ENCODE measurements at regions not wholly inside any gene's neighbourhood (a gene's known extent, or its start where the extent isn't known, plus 50 kb on each side); places are given as distances from the start of the nearest gene placed in this dataset.

DNA sequence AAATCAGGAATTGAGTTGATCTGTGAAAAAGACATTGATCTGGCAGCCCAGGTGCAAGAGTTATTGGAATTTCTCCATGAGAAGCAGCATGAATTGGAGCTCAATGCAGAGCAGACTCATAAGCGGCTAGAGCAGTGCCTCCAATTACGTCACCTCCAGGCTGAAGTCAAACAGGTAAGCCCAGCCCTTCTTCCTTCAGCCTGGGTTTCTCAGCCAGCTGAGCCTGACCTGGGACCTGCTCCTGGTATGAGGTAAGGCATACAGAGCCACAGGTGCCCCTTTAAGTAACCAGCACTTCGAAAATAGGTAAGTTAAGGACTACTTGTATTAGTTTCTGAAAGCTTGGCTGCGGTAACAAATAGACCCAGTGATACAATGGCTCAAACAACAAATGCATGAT is 307.4 kb upstream of the UMPS start:
- no peak overlapping the region for H3K4me3 ChIP-seq (ENCODE audit: control insufficient read depth, low read depth, low read length)
- TF ChIP-seq, protein P1, sequence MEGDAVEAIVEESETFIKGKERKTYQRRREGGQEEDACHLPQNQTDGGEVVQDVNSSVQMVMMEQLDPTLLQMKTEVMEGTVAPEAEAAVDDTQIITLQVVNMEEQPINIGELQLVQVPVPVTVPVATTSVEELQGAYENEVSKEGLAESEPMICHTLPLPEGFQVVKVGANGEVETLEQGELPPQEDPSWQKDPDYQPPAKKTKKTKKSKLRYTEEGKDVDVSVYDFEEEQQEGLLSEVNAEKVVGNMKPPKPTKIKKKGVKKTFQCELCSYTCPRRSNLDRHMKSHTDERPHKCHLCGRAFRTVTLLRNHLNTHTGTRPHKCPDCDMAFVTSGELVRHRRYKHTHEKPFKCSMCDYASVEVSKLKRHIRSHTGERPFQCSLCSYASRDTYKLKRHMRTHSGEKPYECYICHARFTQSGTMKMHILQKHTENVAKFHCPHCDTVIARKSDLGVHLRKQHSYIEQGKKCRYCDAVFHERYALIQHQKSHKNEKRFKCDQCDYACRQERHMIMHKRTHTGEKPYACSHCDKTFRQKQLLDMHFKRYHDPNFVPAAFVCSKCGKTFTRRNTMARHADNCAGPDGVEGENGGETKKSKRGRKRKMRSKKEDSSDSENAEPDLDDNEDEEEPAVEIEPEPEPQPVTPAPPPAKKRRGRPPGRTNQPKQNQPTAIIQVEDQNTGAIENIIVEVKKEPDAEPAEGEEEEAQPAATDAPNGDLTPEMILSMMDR (IDR thresholded peaks at IDR 0.05; ENCODE audit: control insufficient read depth, insufficient read depth, low read depth, low read length, missing control alignments): no peak
- no peak for DNase-seq (ENCODE audit: low read depth)

DNA sequence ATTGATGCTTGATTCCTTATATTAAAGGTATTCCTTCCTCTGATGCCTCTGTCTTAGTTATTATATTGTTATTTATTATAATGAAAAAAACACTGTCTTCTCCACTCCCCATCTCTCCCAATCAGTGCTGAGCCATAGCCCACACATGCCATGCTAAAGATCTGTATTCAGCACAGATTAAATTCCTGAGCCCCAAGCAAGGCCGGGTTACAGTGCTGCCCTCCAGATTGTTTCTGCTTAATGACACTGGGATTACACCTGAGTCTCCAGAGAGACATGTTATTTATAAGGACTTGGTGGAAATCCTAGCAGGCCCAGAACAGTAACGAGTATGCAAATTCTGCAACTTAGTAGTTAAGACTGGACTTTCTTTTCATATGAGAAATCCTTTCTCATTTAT is 305.9 kb upstream of the UMPS start:
- H3K4me3 ChIP-seq (ENCODE audit: control insufficient read depth, low read depth, low read length): no peak overlapping the region
- TF ChIP-seq, protein P1 (IDR thresholded peaks at IDR 0.05; ENCODE audit: control insufficient read depth, insufficient read depth, low read depth, low read length, missing control alignments): no peak
- no peak for DNase-seq (ENCODE audit: low read depth)

DNA sequence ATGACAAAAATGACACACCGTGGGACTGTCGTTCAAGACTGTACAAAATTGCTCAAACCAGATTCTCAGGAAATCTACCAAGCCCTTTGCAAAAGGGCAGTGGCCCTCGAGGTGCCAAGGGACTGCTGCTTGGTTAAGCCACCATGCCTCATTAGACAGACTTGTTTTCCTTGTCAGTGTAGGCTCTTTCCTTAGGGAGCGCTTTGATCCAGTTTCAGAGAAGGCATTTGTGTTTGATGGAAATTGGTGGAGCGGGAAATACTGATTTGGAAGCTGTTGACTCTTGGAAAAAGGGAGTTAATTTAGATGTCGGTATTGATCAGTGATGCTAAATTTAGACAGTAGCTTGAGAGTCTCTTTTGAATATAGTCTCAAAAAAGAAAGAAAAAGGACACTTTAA is 304.3 kb upstream of the UMPS start:
- no peak for DNase-seq (ENCODE audit: low read depth)
- TF ChIP-seq, protein P1 (IDR thresholded peaks at IDR 0.05; ENCODE audit: control insufficient read depth, insufficient read depth, low read depth, low read length, missing control alignments): no peak

DNA sequence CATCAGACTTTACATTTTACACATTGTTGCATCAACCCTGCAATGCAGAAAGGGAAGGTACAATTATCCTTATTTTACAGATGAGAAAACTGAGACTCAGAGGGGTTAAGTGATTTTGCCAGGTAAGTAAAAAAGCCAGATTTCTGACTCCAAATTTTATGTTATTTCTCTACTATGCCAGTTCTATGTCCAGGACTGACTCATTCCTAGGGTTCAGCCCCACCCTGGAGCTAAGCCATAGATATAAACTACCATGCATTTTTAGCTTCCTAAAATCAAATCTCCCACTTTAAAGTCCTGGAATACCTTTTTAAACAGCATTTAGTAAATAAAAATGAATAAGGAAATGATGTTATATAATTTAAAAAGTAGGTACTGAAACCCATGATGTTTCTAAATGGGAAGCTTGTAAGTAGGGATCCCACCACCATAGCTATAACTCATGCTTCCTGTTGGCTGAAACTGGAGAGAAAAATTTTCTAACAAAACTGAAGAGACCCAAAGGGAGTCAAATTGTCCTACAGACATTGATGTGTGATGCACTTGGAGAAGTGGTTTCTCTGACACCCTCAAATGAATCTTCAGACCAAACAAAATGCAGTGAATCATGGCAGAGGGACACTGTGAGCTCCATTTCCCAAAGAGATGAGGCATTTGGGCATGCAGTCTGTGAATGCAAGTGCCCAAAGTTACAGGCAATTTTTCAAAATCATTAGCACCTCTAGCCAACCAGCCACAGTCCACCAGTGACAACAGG is 301.7 kb upstream of the UMPS start:
- DNase-seq (ENCODE audit: low read depth): no peak
- no peak overlapping the region for H3K4me3 ChIP-seq (ENCODE audit: control insufficient read depth, low read depth, low read length)

More for the DNA sequence above, 304.3 kb upstream of the UMPS start:
- H3K4me3 ChIP-seq (ENCODE audit: control insufficient read depth, low read depth, low read length): no peak overlapping the region

DNA sequence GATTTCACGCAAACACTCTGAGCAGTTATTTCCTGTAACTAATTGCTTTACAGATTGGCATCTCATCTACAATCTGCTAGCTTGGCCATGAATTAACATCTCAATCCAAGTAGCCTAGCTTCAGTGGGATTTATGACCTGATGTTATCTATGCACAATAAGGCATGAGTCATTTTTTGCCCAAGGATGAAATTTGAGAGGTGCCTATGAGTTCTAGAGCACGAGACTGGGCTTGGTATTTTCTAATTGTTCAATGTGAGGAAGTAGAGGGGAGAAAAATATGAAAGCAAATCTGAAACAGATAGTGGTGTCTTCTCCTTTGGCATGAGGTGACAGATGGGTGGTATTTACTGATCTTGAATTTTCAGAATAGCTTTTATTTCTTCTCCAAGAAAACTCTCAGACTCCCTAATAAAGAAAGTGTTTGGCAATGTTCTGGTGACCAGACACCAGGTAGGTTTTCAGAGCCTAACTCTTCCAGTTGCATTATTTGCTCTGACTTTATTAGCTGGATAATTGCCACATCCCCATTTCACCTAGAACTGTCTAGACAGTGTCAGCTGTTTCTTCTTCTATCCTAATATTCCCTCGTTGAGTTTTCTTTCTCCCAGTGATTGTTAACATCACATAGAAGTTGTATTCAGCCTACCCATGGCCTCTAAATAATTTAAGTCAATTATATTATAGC is 301.0 kb upstream of the UMPS start:
- DNase-seq (ENCODE audit: low read depth): peak; percentile 33
- H3K4me3 ChIP-seq (ENCODE audit: control insufficient read depth, low read depth, low read length): no peak overlapping the region
- TF ChIP-seq, protein P1 (IDR thresholded peaks at IDR 0.05; ENCODE audit: control insufficient read depth, insufficient read depth, low read depth, low read length, missing control alignments): no peak

More for the DNA sequence above, 301.7 kb upstream of the UMPS start:
- TF ChIP-seq, protein P1 (IDR thresholded peaks at IDR 0.05; ENCODE audit: control insufficient read depth, insufficient read depth, low read depth, low read length, missing control alignments): no peak

DNA sequence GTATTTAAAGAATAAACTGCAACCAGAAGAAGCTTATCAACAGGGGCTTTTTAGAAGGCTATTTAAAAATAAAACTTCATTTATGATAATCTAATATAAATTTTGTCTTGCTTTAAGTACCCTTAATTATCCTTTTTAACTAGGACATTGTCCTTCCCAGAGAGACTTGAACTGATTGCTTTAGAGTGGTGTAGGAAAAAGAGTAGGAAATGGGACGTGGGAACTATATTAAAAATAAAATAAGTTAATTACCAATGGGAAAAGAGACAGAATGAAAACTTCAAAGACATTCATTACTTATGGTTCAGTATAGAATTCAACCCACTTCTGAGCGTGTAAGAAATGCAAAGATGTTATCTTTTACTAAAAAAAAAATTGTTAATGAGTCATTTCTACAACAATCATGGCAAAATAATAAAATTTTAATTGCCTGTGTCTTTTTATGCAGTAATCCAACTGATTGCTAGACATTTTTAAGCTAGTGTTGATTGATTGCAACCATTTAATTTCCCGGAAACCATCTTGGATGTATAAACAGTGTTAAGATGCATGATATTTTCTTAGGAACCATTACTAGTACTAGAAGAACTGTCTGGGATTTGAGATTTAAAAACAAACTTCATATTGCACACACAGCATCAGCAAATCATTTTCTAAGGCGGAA is 298.8 kb upstream of the UMPS start:
- no peak overlapping the region for H3K4me3 ChIP-seq (ENCODE audit: control insufficient read depth, low read depth, low read length)
- TF ChIP-seq, protein P1 (IDR thresholded peaks at IDR 0.05; ENCODE audit: control insufficient read depth, insufficient read depth, low read depth, low read length, missing control alignments): no peak
- no peak for DNase-seq (ENCODE audit: low read depth)
